ENCODE measurements at regions not wholly inside any gene's neighbourhood (a gene's known extent, or its start where the extent isn't known, plus 50 kb on each side); places are given as distances from the start of the nearest gene placed in this dataset.

GRCh38 chr12:127479256-127479655 lies 787.7 kb upstream of the TMEM132C start:
- Mint-ChIP-seq H3K36me3 (ENCODE audit: insufficient read depth in 1 of 3, low read depth in 3 of 3) (peaks cover 0 to 7% (median 5%) of the 10 kb centered on the region in 3 experiments; a peak in 3 of 7 replicates), H3K27ac (no peak overlapping the region; a peak in 1 of 7 replicates), H3K4me1 (no peaks in the 10 kb centered on the region), H3K4me3 (no peak overlapping the region), H3K27me3 (ENCODE audit: low read depth) (no peaks in the 10 kb centered on the region), H3K9me3 (peaks cover 9 to 14% of the 10 kb centered on the region in 2 experiments)
- no peak overlapping the region for H3K18ac ChIP-seq (ENCODE audit: insufficient read length, low read depth, low read length)
- H3K23me2 ChIP-seq (ENCODE audit: insufficient read length, low read depth, low read length, poor library complexity, severe bottlenecking): no peaks in the 10 kb centered on the region
- no peak overlapping the region for H4K8ac ChIP-seq (replicated peaks; ENCODE audit: insufficient read length, low read depth, low read length)
- no peak overlapping the region for H3T11ph ChIP-seq (ENCODE audit: low read length)
- no peaks in the 10 kb centered on the region for H3K4me1 ChIP-seq (ENCODE audit: insufficient read depth, low read length)
- no peak overlapping the region for H2BK20ac ChIP-seq (ENCODE audit: low read depth, low read length, poor library complexity, severe bottlenecking)
- no peak overlapping the region for H3K14ac ChIP-seq (ENCODE audit: insufficient read depth, low read length)
- no peaks in the 10 kb centered on the region for H4K20me1 ChIP-seq (ENCODE audit: control insufficient read depth, insufficient read depth, insufficient read length)
- no peak overlapping the region for H2BK5ac ChIP-seq (ENCODE audit: insufficient read length, low read length)
- no peak overlapping the region for H2BK120ac ChIP-seq (ENCODE audit: low read depth, low read length, poor library complexity, severe bottlenecking)
- H3K56ac ChIP-seq (ENCODE audit: insufficient read length, low read depth, low read length): no peak overlapping the region
- H3K9me3 ChIP-seq (ENCODE audit: control insufficient read depth, low read depth, low read length): no peaks in the 10 kb centered on the region
- WGBS (ENCODE audit: extremely low coverage, insufficient read length, low lambda C conversion rate): no CpG with 5 or more reads among the region's 5 CpGs
- H3K4ac ChIP-seq (ENCODE audit: low read depth, low read length): no peak overlapping the region
- no peak overlapping the region for H2BK15ac ChIP-seq (ENCODE audit: low read depth, low read length)
- H3K79me1 ChIP-seq (ENCODE audit: insufficient read depth, low read depth, low read length, poor library complexity, severe bottlenecking): no peaks in the 10 kb centered on the region
- H3K27me3 ChIP-seq (ENCODE audit: insufficient read depth, low read length): no peaks in the 10 kb centered on the region
- no peak overlapping the region for H3K27ac ChIP-seq (ENCODE audit: insufficient read length, low read depth, low read length)
- no peak overlapping the region for H2BK12ac ChIP-seq (ENCODE audit: insufficient read length, low read depth, low read length)
- no peak overlapping the region for H4K5ac ChIP-seq (ENCODE audit: insufficient read length, low read depth, low read length)
- no peak overlapping the region for H3K23ac ChIP-seq (ENCODE audit: insufficient read length, low read depth, low read length)
- H4K91ac ChIP-seq (ENCODE audit: insufficient read length, low read depth, low read length): no peak overlapping the region
- no peak overlapping the region for H3K9ac ChIP-seq (ENCODE audit: extremely low read depth, insufficient read length, low read length)
- H3K79me2 ChIP-seq (ENCODE audit: insufficient read depth, low read length): no peaks in the 10 kb centered on the region
- DNase-seq: no peak
- no peak overlapping the region for H3K4me2 ChIP-seq (ENCODE audit: insufficient read depth, insufficient read length, low read length)
- no peak for TF ChIP-seq CTCF (conservative IDR thresholded peaks at IDR 0.05)
- no peak overlapping the region for H2AK5ac ChIP-seq (ENCODE audit: insufficient read length, low read length)
- no peak overlapping the region for H2AFZ ChIP-seq (ENCODE audit: low read length)

Data from H9 (cell line).